ENCODE measurements at regions not wholly inside any gene's neighbourhood (a gene's known extent, or its start where the extent isn't known, plus 50 kb on each side); places are given as distances from the start of the nearest gene placed in this dataset.

GRCh38 chr13:85197431-85197830 is 601.8 kb downstream of the SLITRK6 start:
- Histone ChIP-seq H3K36me3 (ENCODE audit: control insufficient read depth, insufficient read depth, low read length) (no peaks in the 10 kb centered on the region), H3K27me3 (ENCODE audit: control insufficient read depth, insufficient read depth, low read length) (no peaks in the 10 kb centered on the region), H3K4me3 (ENCODE audit: low read length) (no peak overlapping the region), H3K27ac (ENCODE audit: low read length) (no peak overlapping the region), H3K4me1 (ENCODE audit: control insufficient read depth, insufficient read depth, low read length) (no peaks in the 10 kb centered on the region), H3K9me3 (ENCODE audit: control insufficient read depth, insufficient read depth, low read length) (no peaks in the 10 kb centered on the region)
- no peak for DNase-seq (ENCODE audit: low read depth, low spot score)
- no CpG with 5 or more reads among the region's 1 CpG for WGBS (ENCODE audit: insufficient coverage, insufficient read length)

GRCh38 chr13:85194482-85194881 is 604.7 kb downstream of the SLITRK6 start:
- H3K27ac ChIP-seq (ENCODE audit: low read length), result no peak overlapping the region
- no peak for DNase-seq (ENCODE audit: low read depth, low spot score)
- H3K36me3 ChIP-seq (ENCODE audit: control insufficient read depth, insufficient read depth, low read length), result no peaks in the 10 kb centered on the region
- H3K4me1 ChIP-seq (ENCODE audit: control insufficient read depth, insufficient read depth, low read length), result no peaks in the 10 kb centered on the region
- no peaks in the 10 kb centered on the region for H3K9me3 ChIP-seq (ENCODE audit: control insufficient read depth, insufficient read depth, low read length)
- no peak overlapping the region for H3K4me3 ChIP-seq (ENCODE audit: low read length)
- no peaks in the 10 kb centered on the region for H3K27me3 ChIP-seq (ENCODE audit: control insufficient read depth, insufficient read depth, low read length)

DNA sequence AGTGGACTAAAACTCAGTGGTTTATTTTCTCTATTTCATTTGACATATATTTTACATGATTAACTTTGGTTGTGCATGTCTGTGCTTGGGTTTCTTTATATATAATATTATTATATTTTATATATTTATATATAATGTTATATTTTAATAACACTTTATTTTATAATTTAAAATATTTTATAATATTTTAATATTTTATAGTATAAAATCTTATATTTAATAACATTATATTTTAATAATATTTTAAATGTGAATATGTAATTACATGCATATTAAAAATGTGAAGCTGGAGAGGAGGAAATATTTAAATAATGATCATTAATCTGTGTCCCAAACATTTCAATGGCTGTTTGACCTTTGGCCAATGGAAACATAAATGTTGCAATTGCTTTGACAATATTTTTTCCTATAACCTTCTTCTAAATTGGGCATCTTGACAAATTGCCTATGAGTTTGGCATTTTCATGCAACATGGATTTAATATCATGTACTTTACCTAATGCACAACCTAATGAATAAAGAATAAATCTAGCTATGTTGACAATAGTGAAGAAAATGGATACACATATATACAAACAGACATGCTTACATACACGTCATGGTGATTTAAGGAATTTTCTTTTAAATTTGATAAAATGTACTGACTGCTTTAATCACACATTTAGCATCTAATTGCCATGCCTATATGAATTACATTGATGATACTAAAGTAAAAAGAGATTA is 607.1 kb downstream of the SLITRK6 start:
- WGBS (ENCODE audit: insufficient coverage, insufficient read length), result no CpG with 5 or more reads among the region's 1 CpG

GRCh38 chr13:85186356-85187045 is 612.7 kb downstream of the SLITRK6 start:
- no peak overlapping the region for H3K4me3 ChIP-seq (ENCODE audit: low read length)
- H3K36me3 ChIP-seq (ENCODE audit: control insufficient read depth, insufficient read depth, low read length), result no peaks in the 10 kb centered on the region
- H3K4me1 ChIP-seq (ENCODE audit: control insufficient read depth, insufficient read depth, low read length), result no peaks in the 10 kb centered on the region
- H3K27me3 ChIP-seq (ENCODE audit: control insufficient read depth, insufficient read depth, low read length), result no peaks in the 10 kb centered on the region
- no peak overlapping the region for H3K27ac ChIP-seq (ENCODE audit: low read length)
- 100% methylated on average over 1 of the region's 2 CpGs for WGBS (ENCODE audit: insufficient coverage, insufficient read length)
- no peak for DNase-seq (ENCODE audit: low read depth, low spot score)
- H3K9me3 ChIP-seq (ENCODE audit: control insufficient read depth, insufficient read depth, low read length), result no peaks in the 10 kb centered on the region

More for the DNA sequence above, 607.1 kb downstream of the SLITRK6 start:
- Histone ChIP-seq H3K27me3 (ENCODE audit: control insufficient read depth, insufficient read depth, low read length) (no peaks in the 10 kb centered on the region), H3K36me3 (ENCODE audit: control insufficient read depth, insufficient read depth, low read length) (no peaks in the 10 kb centered on the region), H3K4me3 (ENCODE audit: low read length) (no peak overlapping the region), H3K27ac (ENCODE audit: low read length) (no peak overlapping the region), H3K9me3 (ENCODE audit: control insufficient read depth, insufficient read depth, low read length) (no peaks in the 10 kb centered on the region), H3K4me1 (ENCODE audit: control insufficient read depth, insufficient read depth, low read length) (no peaks in the 10 kb centered on the region)
- no peak for DNase-seq (ENCODE audit: low read depth, low spot score)

DNA sequence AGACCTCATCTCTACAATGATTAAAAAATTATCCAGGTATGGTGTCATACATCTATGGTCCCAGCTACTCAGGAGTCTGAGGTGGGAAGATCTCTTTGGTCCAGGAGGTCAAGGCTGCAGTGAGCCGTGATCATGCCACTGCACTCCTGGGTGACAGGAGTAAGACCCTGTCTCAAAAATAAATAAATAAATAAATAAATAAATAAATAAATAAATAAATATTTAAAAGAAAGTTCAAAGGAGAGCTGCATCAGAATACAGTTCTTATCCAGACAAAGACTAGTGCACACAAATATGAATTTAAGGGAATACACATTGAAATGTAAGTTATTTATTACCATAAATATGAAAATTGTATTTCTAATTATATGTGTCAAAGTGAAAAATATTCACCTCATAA is 624.9 kb downstream of the SLITRK6 start:
- no CpG with 5 or more reads among the region's 1 CpG for WGBS (ENCODE audit: insufficient coverage, insufficient read length)
- H3K4me1 ChIP-seq (ENCODE audit: control insufficient read depth, insufficient read depth, low read length), result no peaks in the 10 kb centered on the region
- DNase-seq (ENCODE audit: low read depth, low spot score), result no peak
- H3K4me3 ChIP-seq (ENCODE audit: low read length), result no peak overlapping the region
- H3K27me3 ChIP-seq (ENCODE audit: control insufficient read depth, insufficient read depth, low read length), result no peaks in the 10 kb centered on the region
- no peaks in the 10 kb centered on the region for H3K36me3 ChIP-seq (ENCODE audit: control insufficient read depth, insufficient read depth, low read length)
- H3K27ac ChIP-seq (ENCODE audit: low read length), result no peak overlapping the region
- no peaks in the 10 kb centered on the region for H3K9me3 ChIP-seq (ENCODE audit: control insufficient read depth, insufficient read depth, low read length)

DNA sequence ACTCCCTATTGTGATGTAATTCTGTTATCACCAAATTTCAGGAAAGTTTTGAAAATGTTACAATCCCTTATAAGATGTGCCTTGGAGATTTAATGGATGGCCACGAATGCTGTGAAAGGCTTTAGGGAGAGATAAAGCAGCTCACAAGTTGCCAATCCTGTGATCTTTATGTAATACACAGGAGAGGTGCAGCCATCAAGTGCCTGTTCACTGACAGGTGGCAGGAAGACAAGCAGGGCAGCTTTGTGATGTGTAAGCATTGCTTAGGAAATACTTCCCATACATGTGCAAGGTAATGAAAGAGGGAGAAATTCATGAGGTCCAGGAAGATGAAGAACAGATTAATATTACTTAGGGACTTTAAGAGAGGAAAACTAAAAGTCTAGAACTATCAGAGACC is 628.8 kb downstream of the SLITRK6 start:
- Histone ChIP-seq H3K9me3 (ENCODE audit: control insufficient read depth, insufficient read depth, low read length) (no peaks in the 10 kb centered on the region), H3K36me3 (ENCODE audit: control insufficient read depth, insufficient read depth, low read length) (no peaks in the 10 kb centered on the region), H3K4me3 (ENCODE audit: low read length) (no peak overlapping the region), H3K27me3 (ENCODE audit: control insufficient read depth, insufficient read depth, low read length) (no peaks in the 10 kb centered on the region), H3K27ac (ENCODE audit: low read length) (no peak overlapping the region), H3K4me1 (ENCODE audit: control insufficient read depth, insufficient read depth, low read length) (no peaks in the 10 kb centered on the region)
- no peak for DNase-seq (ENCODE audit: low read depth, low spot score)
- WGBS (ENCODE audit: insufficient coverage, insufficient read length), result no CpG with 5 or more reads among the region's 1 CpG

GRCh38 chr13:85166891-85167290 is 632.3 kb downstream of the SLITRK6 start:
- Histone ChIP-seq H3K9me3 (ENCODE audit: control insufficient read depth, insufficient read depth, low read length) (no peaks in the 10 kb centered on the region), H3K27me3 (ENCODE audit: control insufficient read depth, insufficient read depth, low read length) (no peaks in the 10 kb centered on the region), H3K4me3 (ENCODE audit: low read length) (no peak overlapping the region), H3K36me3 (ENCODE audit: control insufficient read depth, insufficient read depth, low read length) (no peaks in the 10 kb centered on the region), H3K27ac (ENCODE audit: low read length) (no peak overlapping the region), H3K4me1 (ENCODE audit: control insufficient read depth, insufficient read depth, low read length) (no peaks in the 10 kb centered on the region)
- DNase-seq (ENCODE audit: low read depth, low spot score), result no peak
- WGBS (ENCODE audit: insufficient coverage, insufficient read length), result no CpG with 5 or more reads among the region's 1 CpG

GRCh38 chr13:85163063-85163462 is 636.2 kb downstream of the SLITRK6 start:
- Histone ChIP-seq H3K36me3 (ENCODE audit: control insufficient read depth, insufficient read depth, low read length) (no peaks in the 10 kb centered on the region), H3K4me3 (ENCODE audit: low read length) (no peak overlapping the region), H3K9me3 (ENCODE audit: control insufficient read depth, insufficient read depth, low read length) (no peaks in the 10 kb centered on the region), H3K4me1 (ENCODE audit: control insufficient read depth, insufficient read depth, low read length) (no peaks in the 10 kb centered on the region), H3K27ac (ENCODE audit: low read length) (no peak overlapping the region), H3K27me3 (ENCODE audit: control insufficient read depth, insufficient read depth, low read length) (no peaks in the 10 kb centered on the region)
- no CpG with 5 or more reads among the region's 2 CpGs for WGBS (ENCODE audit: insufficient coverage, insufficient read length)
- DNase-seq (ENCODE audit: low read depth, low spot score), result no peak

- H3K9me3 ChIP-seq (ENCODE audit: control insufficient read depth, insufficient read depth, low read length), result no peaks in the 10 kb centered on the region
- no peaks in the 10 kb centered on the region for H3K4me1 ChIP-seq (ENCODE audit: control insufficient read depth, insufficient read depth, low read length)
- H3K27ac ChIP-seq (ENCODE audit: low read length), result no peak overlapping the region
- no peak for DNase-seq (ENCODE audit: low read depth, low spot score)
- H3K27me3 ChIP-seq (ENCODE audit: control insufficient read depth, insufficient read depth, low read length), result no peaks in the 10 kb centered on the region
- no CpG with 5 or more reads among the region's 4 CpGs for WGBS (ENCODE audit: insufficient coverage, insufficient read length)
- H3K4me3 ChIP-seq (ENCODE audit: low read length), result no peak overlapping the region
- H3K36me3 ChIP-seq (ENCODE audit: control insufficient read depth, insufficient read depth, low read length), result no peaks in the 10 kb centered on the region
Observed at GRCh38 chr13:85148009-85148408, 651.2 kb downstream of the SLITRK6 start.

DNA sequence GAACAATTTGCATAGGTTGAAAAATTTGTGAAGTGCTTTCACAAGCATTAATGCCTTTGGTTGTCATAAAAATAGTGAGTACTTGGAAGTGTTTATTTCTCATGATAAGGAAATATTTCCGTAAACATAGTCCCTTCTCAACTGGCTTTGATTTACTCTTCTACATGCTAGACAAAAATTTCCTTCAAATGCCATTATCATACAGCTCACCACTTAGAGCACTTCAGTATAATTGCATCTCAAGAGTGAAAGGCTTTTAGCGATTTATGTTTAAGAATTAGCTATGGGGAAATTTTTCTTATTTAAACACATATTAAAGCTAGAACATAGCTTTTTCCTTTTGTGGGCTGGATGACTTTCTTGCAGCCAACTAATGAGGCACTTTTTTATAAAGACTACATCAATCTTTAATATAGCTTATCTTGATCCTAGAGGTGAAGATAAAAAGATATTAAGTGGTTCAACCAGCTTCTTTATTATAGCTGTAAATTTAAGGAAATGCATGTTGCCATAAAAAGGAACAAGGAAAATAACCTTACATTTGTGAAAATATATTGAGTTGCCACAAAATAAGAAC is 656.8 kb downstream of the SLITRK6 start:
- H3K4me1 ChIP-seq (ENCODE audit: control insufficient read depth, insufficient read depth, low read length), result peaks cover 4% of the 10 kb centered on the region; the same call in 1 of the 2 replicates
- H3K4me3 ChIP-seq (ENCODE audit: low read length), result no peak overlapping the region
- no CpG with 5 or more reads among the region's 2 CpGs for whole genome bisulfite sequencing (ENCODE audit: insufficient coverage, insufficient read length)
- no peaks in the 10 kb centered on the region for H3K9me3 ChIP-seq (ENCODE audit: control insufficient read depth, insufficient read depth, low read length)
- no peak for DNase-seq (ENCODE audit: low read depth, low spot score)
- no peaks in the 10 kb centered on the region for H3K27me3 ChIP-seq (ENCODE audit: control insufficient read depth, insufficient read depth, low read length)
- no peak overlapping the region for H3K27ac ChIP-seq (ENCODE audit: low read length)
- no peaks in the 10 kb centered on the region for H3K36me3 ChIP-seq (ENCODE audit: control insufficient read depth, insufficient read depth, low read length)

Measured in iPS DF 6.9 (cell line).